ENCODE measurements at regions not wholly inside any gene's neighbourhood (a gene's known extent, or its start where the extent isn't known, plus 50 kb on each side); places are given as distances from the start of the nearest gene placed in this dataset.

DNA sequence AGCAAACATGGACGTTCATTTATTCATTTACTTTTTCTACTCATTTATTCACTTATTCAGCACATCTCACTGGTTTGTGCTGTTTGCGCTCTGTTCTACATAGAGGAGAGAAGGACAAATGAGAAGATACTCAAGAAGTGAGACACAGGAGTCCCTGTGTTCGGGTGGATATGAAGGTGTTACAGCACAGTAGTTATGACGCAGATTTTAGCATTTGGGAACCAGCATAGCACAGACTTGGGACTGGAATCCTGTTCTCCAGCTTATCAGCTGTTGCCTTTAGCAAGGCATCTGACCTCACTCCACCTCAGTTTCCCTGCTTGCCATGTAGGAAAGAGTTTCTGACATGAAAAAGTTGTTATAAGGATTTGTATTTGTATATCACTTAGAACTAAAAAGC lies 430.1 kb downstream of the MAFB start:
- Histone ChIP-seq H3K9me3 (ENCODE audit: control insufficient read depth in 1 of 2, insufficient read depth in 1 of 2, low read length in 2 of 2) (no peaks in the 10 kb centered on the region), H3K36me3 (ENCODE audit: insufficient read depth, low read length) (no peaks in the 10 kb centered on the region), H3K4me1 (ENCODE audit: insufficient read depth, low read length) (no peaks in the 10 kb centered on the region), H3K27me3 (ENCODE audit: control insufficient read depth in 1 of 2, insufficient read depth in 2 of 2, low read length in 2 of 2) (no peaks in the 10 kb centered on the region), H3K4me3 (ENCODE audit: low read length) (no peak overlapping the region), H3K27ac (ENCODE audit: low read depth in 1 of 2, low read length in 2 of 2) (no peak overlapping the region)
- ChIA-PET CTCF (no interaction called here), POLR2A (no interaction called here)
- no peak overlapping the region for H3K27ac Mint-ChIP-seq
- peaks cover 5% of the 10 kb centered on the region for H3K27me3 Mint-ChIP-seq
- TF ChIP-seq, protein P1, sequence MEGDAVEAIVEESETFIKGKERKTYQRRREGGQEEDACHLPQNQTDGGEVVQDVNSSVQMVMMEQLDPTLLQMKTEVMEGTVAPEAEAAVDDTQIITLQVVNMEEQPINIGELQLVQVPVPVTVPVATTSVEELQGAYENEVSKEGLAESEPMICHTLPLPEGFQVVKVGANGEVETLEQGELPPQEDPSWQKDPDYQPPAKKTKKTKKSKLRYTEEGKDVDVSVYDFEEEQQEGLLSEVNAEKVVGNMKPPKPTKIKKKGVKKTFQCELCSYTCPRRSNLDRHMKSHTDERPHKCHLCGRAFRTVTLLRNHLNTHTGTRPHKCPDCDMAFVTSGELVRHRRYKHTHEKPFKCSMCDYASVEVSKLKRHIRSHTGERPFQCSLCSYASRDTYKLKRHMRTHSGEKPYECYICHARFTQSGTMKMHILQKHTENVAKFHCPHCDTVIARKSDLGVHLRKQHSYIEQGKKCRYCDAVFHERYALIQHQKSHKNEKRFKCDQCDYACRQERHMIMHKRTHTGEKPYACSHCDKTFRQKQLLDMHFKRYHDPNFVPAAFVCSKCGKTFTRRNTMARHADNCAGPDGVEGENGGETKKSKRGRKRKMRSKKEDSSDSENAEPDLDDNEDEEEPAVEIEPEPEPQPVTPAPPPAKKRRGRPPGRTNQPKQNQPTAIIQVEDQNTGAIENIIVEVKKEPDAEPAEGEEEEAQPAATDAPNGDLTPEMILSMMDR (IDR thresholded peaks at IDR 0.05), result no peak
- H3K4me1 Mint-ChIP-seq (ENCODE audit: low read depth), result no peaks in the 10 kb centered on the region
- H3K36me3 Mint-ChIP-seq (ENCODE audit: low read depth), result no peaks in the 10 kb centered on the region
- no peaks in the 10 kb centered on the region for H3K9me3 Mint-ChIP-seq
- ATAC-seq (ENCODE audit: poor library complexity) (no peak), DNase-seq (no peak)
- intact Hi-C loops (cut with DNase I, micrococcal nuclease), result no loop called here
- no peak overlapping the region for H3K4me3 Mint-ChIP-seq

DNA sequence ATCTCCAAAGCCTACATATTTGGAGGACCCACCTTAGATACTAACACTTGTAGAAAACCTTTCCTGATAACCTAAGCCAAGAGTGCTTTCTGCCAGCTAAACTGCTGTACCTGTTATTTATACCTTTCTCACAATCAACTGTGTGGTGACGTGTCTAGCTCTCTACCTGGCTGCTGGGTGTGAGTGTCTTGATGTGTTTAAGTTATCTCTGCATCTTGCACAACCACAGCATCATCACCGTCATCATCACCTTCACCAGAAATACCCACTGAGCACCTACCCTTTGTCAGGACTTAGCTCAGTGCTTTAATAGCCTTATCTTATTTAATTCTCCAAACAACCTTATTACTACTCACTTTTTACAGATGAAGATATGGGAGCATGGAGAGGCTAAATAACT lies 431.3 kb downstream of the MAFB start:
- Mint-ChIP-seq H3K36me3 (ENCODE audit: low read depth) (no peaks in the 10 kb centered on the region), H3K4me3 (no peak overlapping the region), H3K9me3 (no peaks in the 10 kb centered on the region), H3K4me1 (ENCODE audit: low read depth) (no peaks in the 10 kb centered on the region), H3K27me3 (peaks cover 5% of the 10 kb centered on the region), H3K27ac (no peak overlapping the region)
- intact Hi-C loops (cut with DNase I, micrococcal nuclease), result no loop called here
- H3K27ac ChIP-seq (ENCODE audit: low read depth in 1 of 2, low read length in 2 of 2), result no peak overlapping the region
- TF ChIP-seq, protein P1 (IDR thresholded peaks at IDR 0.05), result no peak
- DNase-seq (no peak), ATAC-seq (ENCODE audit: poor library complexity) (no peak)
- no peaks in the 10 kb centered on the region for H3K27me3 ChIP-seq (ENCODE audit: control insufficient read depth in 1 of 2, insufficient read depth in 2 of 2, low read length in 2 of 2)
- no peak overlapping the region for H3K4me3 ChIP-seq (ENCODE audit: low read length)
- H3K36me3 ChIP-seq (ENCODE audit: insufficient read depth, low read length), result no peaks in the 10 kb centered on the region
- no peaks in the 10 kb centered on the region for H3K4me1 ChIP-seq (ENCODE audit: insufficient read depth, low read length)
- ChIA-PET CTCF (no interaction called here), POLR2A (no interaction called here)
- no peaks in the 10 kb centered on the region for H3K9me3 ChIP-seq (ENCODE audit: control insufficient read depth in 1 of 2, insufficient read depth in 1 of 2, low read length in 2 of 2)

DNA sequence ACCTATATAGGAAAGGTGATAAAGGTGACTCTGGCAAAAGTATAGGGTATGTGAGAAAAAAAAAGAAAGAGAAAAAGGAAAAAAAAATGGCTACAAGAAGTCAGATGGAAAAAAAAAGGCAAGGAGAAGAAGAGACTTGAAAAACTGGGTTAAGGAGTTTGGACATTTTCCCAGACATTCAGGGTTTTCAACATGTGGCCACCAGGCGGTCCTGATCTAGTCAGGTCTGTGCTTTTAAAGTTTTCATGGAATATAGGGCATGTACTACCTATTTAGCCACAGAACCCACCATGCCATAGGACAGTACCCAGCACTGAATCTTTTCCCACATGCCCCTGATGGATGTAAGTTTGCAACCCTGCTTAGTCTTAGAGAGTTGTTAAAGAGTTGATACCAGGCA lies 433.7 kb downstream of the MAFB start:
- no peak overlapping the region for H3K27ac ChIP-seq (ENCODE audit: low read depth in 1 of 2, low read length in 2 of 2)
- no peak overlapping the region for H3K4me3 ChIP-seq (ENCODE audit: low read length)
- H3K27ac Mint-ChIP-seq, result no peak overlapping the region
- ChIA-PET CTCF (no interaction called here), POLR2A (no interaction called here)
- DNase-seq (no peak), ATAC-seq (ENCODE audit: poor library complexity) (no peak)
- H3K27me3 ChIP-seq (ENCODE audit: control insufficient read depth in 1 of 2, insufficient read depth in 2 of 2, low read length in 2 of 2), result no peaks in the 10 kb centered on the region
- peaks cover 5% of the 10 kb centered on the region for H3K27me3 Mint-ChIP-seq
- TF ChIP-seq, protein P1 (IDR thresholded peaks at IDR 0.05), result no peak
- H3K4me1 ChIP-seq (ENCODE audit: insufficient read depth, low read length), result no peaks in the 10 kb centered on the region
- intact Hi-C loops (cut with DNase I, micrococcal nuclease), result no loop called here
- no peaks in the 10 kb centered on the region for H3K36me3 Mint-ChIP-seq (ENCODE audit: low read depth)
- no peak overlapping the region for H3K4me3 Mint-ChIP-seq
- H3K9me3 Mint-ChIP-seq, result peaks cover 3% of the 10 kb centered on the region
- H3K36me3 ChIP-seq (ENCODE audit: insufficient read depth, low read length), result no peaks in the 10 kb centered on the region
- no peaks in the 10 kb centered on the region for H3K4me1 Mint-ChIP-seq (ENCODE audit: low read depth)
- peaks cover 0 to 5% of the 10 kb centered on the region in 2 experiments for H3K9me3 ChIP-seq (ENCODE audit: control insufficient read depth in 1 of 2, insufficient read depth in 1 of 2, low read length in 2 of 2)
